Neural cell (in vitro differentiated cells): ENCODE measurements at regions not wholly inside any gene's neighbourhood (a gene's known extent, or its start where the extent isn't known, plus 50 kb on each side); places are given as distances from the start of the nearest gene placed in this dataset.

Experiments
- POLR2AphosphoS5 ChIP-seq: IDR thresholded peaks from 2 replicates; pipeline ENCODE4 v1.6.1; 2012
- TF ChIP-seq, protein P1 (sequence below): fragments of 450-650 bp; IDR thresholded peaks from 2 replicates; pipeline ENCODE4 v1.5.1; 2014; ENCODE audit warnings: antibody characterized with exemption, mild to moderate bottlenecking, moderate library complexity; ENCODE audit not compliant: poor library complexity, severe bottlenecking

- no peak for TF ChIP-seq POLR2AphosphoS5
- TF ChIP-seq, protein P1, sequence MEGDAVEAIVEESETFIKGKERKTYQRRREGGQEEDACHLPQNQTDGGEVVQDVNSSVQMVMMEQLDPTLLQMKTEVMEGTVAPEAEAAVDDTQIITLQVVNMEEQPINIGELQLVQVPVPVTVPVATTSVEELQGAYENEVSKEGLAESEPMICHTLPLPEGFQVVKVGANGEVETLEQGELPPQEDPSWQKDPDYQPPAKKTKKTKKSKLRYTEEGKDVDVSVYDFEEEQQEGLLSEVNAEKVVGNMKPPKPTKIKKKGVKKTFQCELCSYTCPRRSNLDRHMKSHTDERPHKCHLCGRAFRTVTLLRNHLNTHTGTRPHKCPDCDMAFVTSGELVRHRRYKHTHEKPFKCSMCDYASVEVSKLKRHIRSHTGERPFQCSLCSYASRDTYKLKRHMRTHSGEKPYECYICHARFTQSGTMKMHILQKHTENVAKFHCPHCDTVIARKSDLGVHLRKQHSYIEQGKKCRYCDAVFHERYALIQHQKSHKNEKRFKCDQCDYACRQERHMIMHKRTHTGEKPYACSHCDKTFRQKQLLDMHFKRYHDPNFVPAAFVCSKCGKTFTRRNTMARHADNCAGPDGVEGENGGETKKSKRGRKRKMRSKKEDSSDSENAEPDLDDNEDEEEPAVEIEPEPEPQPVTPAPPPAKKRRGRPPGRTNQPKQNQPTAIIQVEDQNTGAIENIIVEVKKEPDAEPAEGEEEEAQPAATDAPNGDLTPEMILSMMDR, result no peak
These were observed 262.6 kb upstream of the NAALADL2 start for GRCh38 chr3:174596447-174596982.
